ENCODE measurements at regions not wholly inside any gene's neighbourhood (a gene's known extent, or its start where the extent isn't known, plus 50 kb on each side); places are given as distances from the start of the nearest gene placed in this dataset.

DNA sequence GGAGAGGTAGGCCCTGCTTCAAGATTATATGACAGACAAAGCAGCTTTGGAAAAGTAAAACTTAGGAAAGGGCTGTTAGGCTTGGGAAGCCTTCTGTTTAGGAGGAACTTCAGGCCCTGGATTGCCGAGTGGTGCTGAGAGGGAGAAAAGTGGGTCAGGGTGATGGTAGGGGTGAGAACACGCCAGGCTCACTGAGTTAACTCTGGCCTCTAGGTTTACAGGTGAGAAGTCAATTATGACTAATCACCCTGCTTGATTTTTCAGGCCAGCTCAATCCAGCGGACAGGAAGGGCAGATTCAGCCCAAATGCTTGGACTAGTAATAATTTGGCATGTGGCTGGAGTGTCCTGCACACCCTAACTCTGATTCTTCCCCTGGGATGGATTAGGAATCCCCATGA lies 365.1 kb upstream of the LMCD1 start (continued):
- no peak for TF ChIP-seq EP300 (IDR thresholded peaks at IDR 0.05; ENCODE audit: borderline replicate concordance in 1 of 2, control insufficient read depth in 1 of 2, low read depth in 2 of 2, low read length in 2 of 2)
- TF ChIP-seq, protein P1, sequence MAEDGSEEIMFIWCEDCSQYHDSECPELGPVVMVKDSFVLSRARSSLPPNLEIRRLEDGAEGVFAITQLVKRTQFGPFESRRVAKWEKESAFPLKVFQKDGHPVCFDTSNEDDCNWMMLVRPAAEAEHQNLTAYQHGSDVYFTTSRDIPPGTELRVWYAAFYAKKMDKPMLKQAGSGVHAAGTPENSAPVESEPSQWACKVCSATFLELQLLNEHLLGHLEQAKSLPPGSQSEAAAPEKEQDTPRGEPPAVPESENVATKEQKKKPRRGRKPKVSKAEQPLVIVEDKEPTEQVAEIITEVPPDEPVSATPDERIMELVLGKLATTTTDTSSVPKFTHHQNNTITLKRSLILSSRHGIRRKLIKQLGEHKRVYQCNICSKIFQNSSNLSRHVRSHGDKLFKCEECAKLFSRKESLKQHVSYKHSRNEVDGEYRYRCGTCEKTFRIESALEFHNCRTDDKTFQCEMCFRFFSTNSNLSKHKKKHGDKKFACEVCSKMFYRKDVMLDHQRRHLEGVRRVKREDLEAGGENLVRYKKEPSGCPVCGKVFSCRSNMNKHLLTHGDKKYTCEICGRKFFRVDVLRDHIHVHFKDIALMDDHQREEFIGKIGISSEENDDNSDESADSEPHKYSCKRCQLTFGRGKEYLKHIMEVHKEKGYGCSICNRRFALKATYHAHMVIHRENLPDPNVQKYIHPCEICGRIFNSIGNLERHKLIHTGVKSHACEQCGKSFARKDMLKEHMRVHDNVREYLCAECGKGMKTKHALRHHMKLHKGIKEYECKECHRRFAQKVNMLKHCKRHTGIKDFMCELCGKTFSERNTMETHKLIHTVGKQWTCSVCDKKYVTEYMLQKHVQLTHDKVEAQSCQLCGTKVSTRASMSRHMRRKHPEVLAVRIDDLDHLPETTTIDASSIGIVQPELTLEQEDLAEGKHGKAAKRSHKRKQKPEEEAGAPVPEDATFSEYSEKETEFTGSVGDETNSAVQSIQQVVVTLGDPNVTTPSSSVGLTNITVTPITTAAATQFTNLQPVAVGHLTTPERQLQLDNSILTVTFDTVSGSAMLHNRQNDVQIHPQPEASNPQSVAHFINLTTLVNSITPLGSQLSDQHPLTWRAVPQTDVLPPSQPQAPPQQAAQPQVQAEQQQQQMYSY (CRISPR knock-in tag; IDR thresholded peaks at IDR 0.05): no peak
- TF ChIP-seq, protein P2, sequence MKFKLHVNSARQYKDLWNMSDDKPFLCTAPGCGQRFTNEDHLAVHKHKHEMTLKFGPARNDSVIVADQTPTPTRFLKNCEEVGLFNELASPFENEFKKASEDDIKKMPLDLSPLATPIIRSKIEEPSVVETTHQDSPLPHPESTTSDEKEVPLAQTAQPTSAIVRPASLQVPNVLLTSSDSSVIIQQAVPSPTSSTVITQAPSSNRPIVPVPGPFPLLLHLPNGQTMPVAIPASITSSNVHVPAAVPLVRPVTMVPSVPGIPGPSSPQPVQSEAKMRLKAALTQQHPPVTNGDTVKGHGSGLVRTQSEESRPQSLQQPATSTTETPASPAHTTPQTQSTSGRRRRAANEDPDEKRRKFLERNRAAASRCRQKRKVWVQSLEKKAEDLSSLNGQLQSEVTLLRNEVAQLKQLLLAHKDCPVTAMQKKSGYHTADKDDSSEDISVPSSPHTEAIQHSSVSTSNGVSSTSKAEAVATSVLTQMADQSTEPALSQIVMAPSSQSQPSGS (IDR thresholded peaks at IDR 0.05; ENCODE audit: low read length): no peak
- TF ChIP-seq RAD21 (IDR thresholded peaks at IDR 0.05; ENCODE audit: insufficient read depth, low read depth, low read length): no peak
- no peak for TF ChIP-seq SREBF1 (IDR thresholded peaks at IDR 0.05; ENCODE audit: low read length)
- TF ChIP-seq, protein P3, sequence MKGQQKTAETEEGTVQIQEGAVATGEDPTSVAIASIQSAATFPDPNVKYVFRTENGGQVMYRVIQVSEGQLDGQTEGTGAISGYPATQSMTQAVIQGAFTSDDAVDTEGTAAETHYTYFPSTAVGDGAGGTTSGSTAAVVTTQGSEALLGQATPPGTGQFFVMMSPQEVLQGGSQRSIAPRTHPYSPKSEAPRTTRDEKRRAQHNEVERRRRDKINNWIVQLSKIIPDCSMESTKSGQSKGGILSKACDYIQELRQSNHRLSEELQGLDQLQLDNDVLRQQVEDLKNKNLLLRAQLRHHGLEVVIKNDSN (IDR thresholded peaks at IDR 0.05; ENCODE audit: borderline replicate concordance, extremely low read length, insufficient read depth, low read depth, low read length): no peak
- TF ChIP-seq SPI1 (IDR thresholded peaks at IDR 0.05; ENCODE audit: borderline replicate concordance, insufficient read depth, low read depth, low read length): no peak
